Mesothelial cell of epicardium (in vitro differentiated cells): ENCODE measurements at regions not wholly inside any gene's neighbourhood (a gene's known extent, or its start where the extent isn't known, plus 50 kb on each side); places are given as distances from the start of the nearest gene placed in this dataset.

Experiments used
- DNase-seq, 2 experiments: peaks; one replicate each; pipeline ENCODE4 v3.0.0; 2021; ENCODE audit warnings: low spot score in 2 of 2; ENCODE audit not compliant: unreplicated experiment in 2 of 2
- H3K27ac Mint-ChIP-seq: 2 replicates; pipeline ENCODE4 v1.8.0; 2021; ENCODE audit warnings: mixed read lengths
- H3K27me3 Mint-ChIP-seq: 2 replicates; pipeline ENCODE4 v1.8.0; 2021; ENCODE audit warnings: low read depth, mixed read lengths
- H3K36me3 Mint-ChIP-seq: 2 replicates; pipeline ENCODE4 v1.8.0; 2021; ENCODE audit warnings: mixed read lengths
- H3K4me1 Mint-ChIP-seq: 2 replicates; pipeline ENCODE4 v1.8.0; 2021; ENCODE audit warnings: mixed read lengths
- H3K4me3 Mint-ChIP-seq: 2 replicates; pipeline ENCODE4 v1.8.0; 2021; ENCODE audit warnings: mild to moderate bottlenecking, moderate library complexity, mixed read lengths
- H3K9me3 Mint-ChIP-seq: 2 replicates; pipeline ENCODE4 v1.8.0; 2021; ENCODE audit warnings: mixed read lengths
- CTCF ChIP-seq: fragments of 200-600 bp; sonication (generic); IDR thresholded peaks from one replicate; pipeline ENCODE4 v1.5.0; 2021; ENCODE audit warnings: antibody characterized with exemption; ENCODE audit not compliant: unreplicated experiment

- H3K9me3 Mint-ChIP-seq, result peaks cover 5% of the 10 kb centered on the region
- no peak overlapping the region for H3K27ac Mint-ChIP-seq
- DNase-seq, result no peak
- TF ChIP-seq CTCF, result no peak
- peaks cover 24% of the 10 kb centered on the region for H3K27me3 Mint-ChIP-seq
- H3K4me3 Mint-ChIP-seq, result no peak overlapping the region
- H3K36me3 Mint-ChIP-seq, result no peaks in the 10 kb centered on the region
- peaks cover 7% of the 10 kb centered on the region for H3K4me1 Mint-ChIP-seq
These were observed 199.4 kb upstream of the IPO5 start for GRCh38 chr13:97753942-97754670.

GRCh38 chr13:97757807-97758206 is 195.7 kb upstream of the IPO5 start:
- Mint-ChIP-seq H3K27me3 (peaks cover 42% of the 10 kb centered on the region), H3K9me3 (peaks cover 8% of the 10 kb centered on the region)

GRCh38 chr13:97758317-97758716 is 195.2 kb upstream of the IPO5 start:
- no peak for DNase-seq
- Mint-ChIP-seq H3K4me3 (no peak overlapping the region), H3K27me3 (peaks cover 46% of the 10 kb centered on the region), H3K9me3 (peaks cover 13% of the 10 kb centered on the region), H3K36me3 (no peaks in the 10 kb centered on the region), H3K4me1 (peaks cover 2% of the 10 kb centered on the region), H3K27ac (no peak overlapping the region)
- TF ChIP-seq CTCF, result no peak

More at GRCh38 chr13:97757807-97758206, 195.7 kb upstream of the IPO5 start:
- H3K27ac Mint-ChIP-seq, result peak overlapping the region; percentile 31
- DNase-seq, result no peak
- no peak overlapping the region for H3K4me3 Mint-ChIP-seq
- no peaks in the 10 kb centered on the region for H3K36me3 Mint-ChIP-seq
- H3K4me1 Mint-ChIP-seq, result peaks cover 7% of the 10 kb centered on the region
- no peak for TF ChIP-seq CTCF

GRCh38 chr13:97761796-97762540 is 191.5 kb upstream of the IPO5 start:
- Mint-ChIP-seq H3K4me1 (peaks cover 2% of the 10 kb centered on the region), H3K27ac (no peak overlapping the region), H3K4me3 (no peak overlapping the region), H3K36me3 (no peaks in the 10 kb centered on the region), H3K9me3 (peaks cover 25% of the 10 kb centered on the region), H3K27me3 (peaks cover 37% of the 10 kb centered on the region)
- no peak for DNase-seq
- no peak for TF ChIP-seq CTCF

- Mint-ChIP-seq H3K27me3 (peaks cover 16% of the 10 kb centered on the region), H3K27ac (no peak overlapping the region), H3K36me3 (no peaks in the 10 kb centered on the region), H3K9me3 (peaks cover 26% of the 10 kb centered on the region), H3K4me3 (no peak overlapping the region), H3K4me1 (no peaks in the 10 kb centered on the region)
- DNase-seq, result no peak
- TF ChIP-seq CTCF, result no peak
These were observed 186.7 kb upstream of the IPO5 start for GRCh38 chr13:97766749-97767148.
